ENCODE measurements at regions not wholly inside any gene's neighbourhood (a gene's known extent, or its start where the extent isn't known, plus 50 kb on each side); places are given as distances from the start of the nearest gene placed in this dataset.

- Histone ChIP-seq H3K79me2 (ENCODE audit: insufficient read depth, low read length) (no peaks in the 10 kb centered on the region), H3K36me3 (ENCODE audit: insufficient read depth, low read length) (no peaks in the 10 kb centered on the region), H3K4me2 (ENCODE audit: insufficient read depth, low read length) (no peak overlapping the region), H3K4me3 (ENCODE audit: insufficient read depth, low read length) (no peak overlapping the region), H3K27me3 (ENCODE audit: insufficient read depth, low read length) (no peaks in the 10 kb centered on the region), H3K27ac (ENCODE audit: low read depth, low read length) (no peak overlapping the region), H2AFZ (ENCODE audit: low read length) (no peak overlapping the region), H3K9me3 (ENCODE audit: low read depth, low read length) (no peaks in the 10 kb centered on the region), H3K4me1 (ENCODE audit: insufficient read depth, low read length) (peaks cover 17% of the 10 kb centered on the region), H4K20me1 (ENCODE audit: insufficient read depth, low read length) (no peaks in the 10 kb centered on the region)
- no peak for TF ChIP-seq CTCF (IDR thresholded peaks at IDR 0.05; ENCODE audit: extremely low read depth, low read depth, low read length)
- DNase-seq (ENCODE audit: insufficient read length, low spot score, missing footprints), result no peak
Observed at GRCh38 chr12:93203361-93203760, 174.4 kb upstream of the NUDT4 start.

GRCh38 chr12:93204896-93205295, 172.8 kb upstream of the NUDT4 start:
- H3K27ac ChIP-seq (ENCODE audit: low read depth, low read length), result no peak overlapping the region
- peaks cover 5% of the 10 kb centered on the region for H3K4me1 ChIP-seq (ENCODE audit: insufficient read depth, low read length)
- DNase-seq (ENCODE audit: insufficient read length, low spot score, missing footprints), result no peak
- no peak for TF ChIP-seq CTCF (IDR thresholded peaks at IDR 0.05; ENCODE audit: extremely low read depth, low read depth, low read length)
- no peak overlapping the region for H2AFZ ChIP-seq (ENCODE audit: low read length)
- H4K20me1 ChIP-seq (ENCODE audit: insufficient read depth, low read length), result no peaks in the 10 kb centered on the region
- H3K4me2 ChIP-seq (ENCODE audit: insufficient read depth, low read length), result no peak overlapping the region
- H3K4me3 ChIP-seq (ENCODE audit: insufficient read depth, low read length), result no peak overlapping the region
- no peaks in the 10 kb centered on the region for H3K27me3 ChIP-seq (ENCODE audit: insufficient read depth, low read length)
- no peaks in the 10 kb centered on the region for H3K79me2 ChIP-seq (ENCODE audit: insufficient read depth, low read length)
- H3K36me3 ChIP-seq (ENCODE audit: insufficient read depth, low read length), result no peaks in the 10 kb centered on the region
- H3K9me3 ChIP-seq (ENCODE audit: low read depth, low read length), result no peaks in the 10 kb centered on the region

GRCh38 chr12:93205361-93205760, 172.4 kb upstream of the NUDT4 start:
- H3K4me3 ChIP-seq (ENCODE audit: insufficient read depth, low read length), result no peak overlapping the region
- H3K36me3 ChIP-seq (ENCODE audit: insufficient read depth, low read length), result no peaks in the 10 kb centered on the region
- H3K9me3 ChIP-seq (ENCODE audit: low read depth, low read length), result no peaks in the 10 kb centered on the region
- no peak for TF ChIP-seq CTCF (IDR thresholded peaks at IDR 0.05; ENCODE audit: extremely low read depth, low read depth, low read length)
- H2AFZ ChIP-seq (ENCODE audit: low read length), result no peak overlapping the region
- no peaks in the 10 kb centered on the region for H3K4me1 ChIP-seq (ENCODE audit: insufficient read depth, low read length)
- no peaks in the 10 kb centered on the region for H3K79me2 ChIP-seq (ENCODE audit: insufficient read depth, low read length)
- DNase-seq (ENCODE audit: insufficient read length, low spot score, missing footprints), result no peak
- H3K27me3 ChIP-seq (ENCODE audit: insufficient read depth, low read length), result no peaks in the 10 kb centered on the region
- no peak overlapping the region for H3K27ac ChIP-seq (ENCODE audit: low read depth, low read length)
- H3K4me2 ChIP-seq (ENCODE audit: insufficient read depth, low read length), result no peak overlapping the region
- no peaks in the 10 kb centered on the region for H4K20me1 ChIP-seq (ENCODE audit: insufficient read depth, low read length)

GRCh38 chr12:93208011-93208410, 169.7 kb upstream of the NUDT4 start:
- no peaks in the 10 kb centered on the region for H3K9me3 ChIP-seq (ENCODE audit: low read depth, low read length)
- no peak for DNase-seq (ENCODE audit: insufficient read length, low spot score, missing footprints)
- no peaks in the 10 kb centered on the region for H3K79me2 ChIP-seq (ENCODE audit: insufficient read depth, low read length)
- H3K36me3 ChIP-seq (ENCODE audit: insufficient read depth, low read length), result no peaks in the 10 kb centered on the region
- H3K27me3 ChIP-seq (ENCODE audit: insufficient read depth, low read length), result no peaks in the 10 kb centered on the region
- no peaks in the 10 kb centered on the region for H3K4me1 ChIP-seq (ENCODE audit: insufficient read depth, low read length)
- no peaks in the 10 kb centered on the region for H4K20me1 ChIP-seq (ENCODE audit: insufficient read depth, low read length)
- no peak overlapping the region for H2AFZ ChIP-seq (ENCODE audit: low read length)
- H3K4me3 ChIP-seq (ENCODE audit: insufficient read depth, low read length), result no peak overlapping the region
- H3K4me2 ChIP-seq (ENCODE audit: insufficient read depth, low read length), result no peak overlapping the region
- no peak overlapping the region for H3K27ac ChIP-seq (ENCODE audit: low read depth, low read length)
- TF ChIP-seq CTCF (IDR thresholded peaks at IDR 0.05; ENCODE audit: extremely low read depth, low read depth, low read length), result no peak

Measured in osteoblast (primary cell).